Left hindlimb (tissue), 1 donor: ENCODE measurements at regions not wholly inside any gene's neighbourhood (a gene's known extent, or its start where the extent isn't known, plus 50 kb on each side); places are given as distances from the start of the nearest gene placed in this dataset.
A peak's percentile ranks its signal among the peaks of the same experiment; 100 is the strongest.

Source experiments
- DNase-seq: peaks from one replicate; pipeline ENCODE4 v3.0.0-alpha.2; 2018

GRCh38 chr1:55724551-55725325 lies 509.6 kb upstream of the USP24 start:
- no peak for DNase-seq

GRCh38 chr1:55723001-55723400 lies 507.8 kb upstream of the USP24 start:
- DNase-seq, result no peak

GRCh38 chr1:55720261-55720660 lies 505.1 kb upstream of the USP24 start:
- peak; percentile 64 for DNase-seq

- DNase-seq, result peak; percentile 54
These were observed 503.9 kb upstream of the USP24 start for GRCh38 chr1:55718758-55719671.

GRCh38 chr1:55717111-55717510 lies 501.9 kb upstream of the USP24 start:
- DNase-seq, result no peak

- DNase-seq, result no peak
These were observed 501.4 kb upstream of the USP24 start for GRCh38 chr1:55716610-55717009.

GRCh38 chr1:55716151-55716550 lies 501.0 kb upstream of the USP24 start:
- DNase-seq, result no peak

- DNase-seq, result no peak
These were observed 499.1 kb upstream of the USP24 start for GRCh38 chr1:55714230-55714629.

- no peak for DNase-seq
These were observed 498.4 kb upstream of the USP24 start for GRCh38 chr1:55713516-55713915.

GRCh38 chr1:55712148-55712547 lies 497.0 kb upstream of the USP24 start:
- DNase-seq, result no peak

GRCh38 chr1:55708781-55709180 lies 493.6 kb upstream of the USP24 start:
- DNase-seq, result no peak

GRCh38 chr1:55707846-55708245 lies 492.7 kb upstream of the USP24 start:
- no peak for DNase-seq

- no peak for DNase-seq
These were observed 492.0 kb upstream of the USP24 start for GRCh38 chr1:55707196-55707595.

GRCh38 chr1:55706397-55706796 lies 491.2 kb upstream of the USP24 start:
- DNase-seq, result no peak

- DNase-seq, result no peak
These were observed 488.7 kb upstream of the USP24 start for GRCh38 chr1:55703726-55704363.

- DNase-seq, result no peak
These were observed 486.9 kb upstream of the USP24 start for GRCh38 chr1:55702064-55702463.

- DNase-seq, result no peak
These were observed 485.4 kb upstream of the USP24 start for GRCh38 chr1:55700359-55701130.

GRCh38 chr1:55699228-55699627 lies 484.1 kb upstream of the USP24 start:
- no peak for DNase-seq

- DNase-seq, result no peak
These were observed 482.9 kb upstream of the USP24 start for GRCh38 chr1:55697997-55698535.

GRCh38 chr1:55696891-55697290 lies 481.7 kb upstream of the USP24 start:
- no peak for DNase-seq

- peak; percentile 32 for DNase-seq
These were observed 481.1 kb upstream of the USP24 start for GRCh38 chr1:55696181-55696754.

GRCh38 chr1:55695552-55695951 lies 480.4 kb upstream of the USP24 start:
- no peak for DNase-seq
